HEK293 (cell line): ENCODE measurements at regions not wholly inside any gene's neighbourhood (a gene's known extent, or its start where the extent isn't known, plus 50 kb on each side); places are given as distances from the start of the nearest gene placed in this dataset.

Experiments used
- CTCF ChIA-PET: fragments of 350-600 bp; formaldehyde crosslinking; extraction: SDS; loops from one replicate; lab custom pipeline; 2021; ENCODE audit warnings: antibody characterized with exemption; lab: Yijun Ruan, JAX
- POLR2A ChIA-PET: fragments of 300-600 bp; formaldehyde crosslinking; extraction: SDS; loops from one replicate; lab custom pipeline; 2020; ENCODE audit warnings: antibody characterized with exemption, inconsistent platforms; lab: Yijun Ruan, JAX
- H3K27ac ChIP-seq: fragments of 200-500 bp; sonication (Bioruptor generic); 2 replicates; pipeline ENCODE4 v1.5.1; 2014; ENCODE audit warnings: low read depth, low read length, control low read depth, inconsistent platforms; ENCODE audit errors: extremely low read depth
- H3K36me3 ChIP-seq, 2 experiments: fragments of 200-500 bp in 1 of 2; sonication (Bioruptor generic) in 1 of 2; 1 replicate in 1 of 2; 2 replicates in 1 of 2; pipeline ENCODE4 v1.5.1; 2014 to 2017; ENCODE audit warnings: inconsistent platforms in 2 of 2, low read length in 2 of 2; ENCODE audit not compliant: control insufficient read depth in 2 of 2, insufficient read depth in 1 of 2
- H3K4me1 ChIP-seq: fragments of 200-500 bp; sonication (Bioruptor generic); 2 replicates; pipeline ENCODE4 v1.5.1; 2014; ENCODE audit warnings: mild to moderate bottlenecking, low read length, inconsistent platforms; ENCODE audit not compliant: control insufficient read depth, insufficient read depth
- H3K4me3 ChIP-seq: 2 replicates; pipeline ENCODE4 v1.5.1; 2011; ENCODE audit warnings: low read depth, mild to moderate bottlenecking, control low read depth, low read length, moderate library complexity
- H3K9me3 ChIP-seq: fragments of 200-500 bp; sonication (Bioruptor generic); 2 replicates; pipeline ENCODE4 v1.5.1; 2014; ENCODE audit warnings: low read depth, low read length, inconsistent platforms; ENCODE audit not compliant: control insufficient read depth, insufficient read depth
- GLI4 ChIP-seq: fragments of 450-650 bp; formaldehyde crosslinking; IDR thresholded peaks from 2 replicates; pipeline ENCODE4 v1.5.1; 2016; ENCODE audit warnings: missing biosample characterization, missing genetic modification characterization
- GLIS1 ChIP-seq: fragments of 450-650 bp; formaldehyde crosslinking; IDR thresholded peaks from 2 replicates; pipeline ENCODE4 v1.5.1; 2016; ENCODE audit warnings: missing biosample characterization, missing genetic modification characterization
- GLIS2 ChIP-seq: fragments of 450-650 bp; formaldehyde crosslinking; IDR thresholded peaks from 2 replicates; pipeline ENCODE4 v1.5.1; 2016; ENCODE audit warnings: missing biosample characterization, missing genetic modification characterization
- HOXC10 ChIP-seq: sonication (generic); formaldehyde crosslinking; IDR thresholded peaks from 2 replicates; pipeline ENCODE4 v1.8.1; 2023; ENCODE audit warnings: mild to moderate bottlenecking, missing genetic modification reagents
- KLF7 ChIP-seq: fragments of 450-650 bp; formaldehyde crosslinking; IDR thresholded peaks from 2 replicates; pipeline ENCODE4 v1.5.1; 2016; ENCODE audit warnings: missing biosample characterization, missing genetic modification characterization, borderline replicate concordance
- PBX3 ChIP-seq: sonication (generic); formaldehyde crosslinking; IDR thresholded peaks from 2 replicates; pipeline ENCODE4 v1.8.1; 2022; ENCODE audit warnings: mild to moderate bottlenecking, moderate library complexity, missing genetic modification reagents
- PRDM10 ChIP-seq: fragments of 450-650 bp; formaldehyde crosslinking; IDR thresholded peaks from 2 replicates; pipeline ENCODE4 v1.5.1; 2016; ENCODE audit warnings: missing biosample characterization, missing genetic modification characterization
- SCRT1 ChIP-seq: fragments of 450-650 bp; formaldehyde crosslinking; IDR thresholded peaks from 2 replicates; pipeline ENCODE4 v1.5.1; 2016; ENCODE audit warnings: missing biosample characterization, missing genetic modification characterization, borderline replicate concordance
- SP3 ChIP-seq: fragments of 450-650 bp; formaldehyde crosslinking; IDR thresholded peaks from 2 replicates; pipeline ENCODE4 v1.5.1; 2016; ENCODE audit warnings: missing biosample characterization, missing genetic modification characterization
- WT1 ChIP-seq: fragments of 450-650 bp; formaldehyde crosslinking; IDR thresholded peaks from 2 replicates; pipeline ENCODE4 v1.5.1; 2016; ENCODE audit warnings: missing biosample characterization, missing genetic modification characterization
- ZNF148 ChIP-seq: fragments of 450-650 bp; formaldehyde crosslinking; IDR thresholded peaks from 2 replicates; pipeline ENCODE4 v1.5.0; 2017; ENCODE audit warnings: missing biosample characterization, missing genetic modification characterization, borderline replicate concordance
- ZNF169 ChIP-seq: fragments of 450-650 bp; formaldehyde crosslinking; IDR thresholded peaks from 2 replicates; pipeline ENCODE4 v1.5.1; 2016; ENCODE audit warnings: missing biosample characterization, missing genetic modification characterization
- ZNF175 ChIP-seq: fragments of 450-650 bp; formaldehyde crosslinking; IDR thresholded peaks from 2 replicates; pipeline ENCODE4 v1.5.1; 2016; ENCODE audit warnings: missing biosample characterization, missing genetic modification characterization
- ZNF19 ChIP-seq: fragments of 450-650 bp; formaldehyde crosslinking; IDR thresholded peaks from 2 replicates; pipeline ENCODE4; 2016; ENCODE audit warnings: missing biosample characterization, missing genetic modification characterization, low read depth
- ZNF266 ChIP-seq: fragments of 450-650 bp; formaldehyde crosslinking; IDR thresholded peaks from 2 replicates; pipeline ENCODE4 v1.5.1; 2016; ENCODE audit warnings: missing biosample characterization, missing genetic modification characterization, low read depth
- ZNF341 ChIP-seq: fragments of 450-650 bp; formaldehyde crosslinking; IDR thresholded peaks from 2 replicates; pipeline ENCODE4; 2016; ENCODE audit warnings: low read depth, missing biosample characterization, missing genetic modification characterization
- ZNF558 ChIP-seq: fragments of 450-650 bp; formaldehyde crosslinking; IDR thresholded peaks from 2 replicates; pipeline ENCODE4 v1.5.1; 2016; ENCODE audit warnings: missing biosample characterization, missing genetic modification characterization
- ZNF561 ChIP-seq: fragments of 450-650 bp; IDR thresholded peaks from 2 replicates; pipeline ENCODE4 v1.5.1; 2018; ENCODE audit warnings: missing biosample characterization, missing genetic modification characterization, borderline replicate concordance

GRCh38 chr12:115895247-115895646 is 382.2 kb downstream of the MED13L start:
- ChIA-PET CTCF (interaction anchor here (0.6 to 1.4 kb wide), 5 partner anchors 9 to 723 kb away, joined by 3 to 6 read pairs (median 5); no protein-coding TSS in a partner anchor), POLR2A (no interaction called here)
- TF ChIP-seq GLIS2 (tag by site-specific recombination) (no peak), ZNF266 (tag by site-specific recombination) (peak; percentile 100)
- Histone ChIP-seq H3K4me1 (no peaks in the 10 kb centered on the region), H3K36me3 (no peaks in the 10 kb centered on the region), H3K9me3 (no peaks in the 10 kb centered on the region), H3K27ac (no peak overlapping the region), H3K4me3 (no peak overlapping the region)

- TF ChIP-seq ZNF175: no peak
- no peak overlapping the region for H3K27ac ChIP-seq
- no peaks in the 10 kb centered on the region for H3K9me3 ChIP-seq
- ChIA-PET CTCF (interaction anchor here (1.0 to 1.1 kb wide), 2 partner anchors 20 to 224 kb away, joined by 3 read pairs; no protein-coding TSS in a partner anchor), POLR2A (no interaction called here)
- no peaks in the 10 kb centered on the region for H3K36me3 ChIP-seq
- H3K4me1 ChIP-seq: no peaks in the 10 kb centered on the region
- H3K4me3 ChIP-seq: no peak overlapping the region
Measured at GRCh38 chr12:115891556-115892164, 385.8 kb downstream of the MED13L start.

- ChIA-PET POLR2A (no interaction called here), CTCF (interaction anchor here (1.1 to 1.7 kb wide), 2 partner anchors 8 to 31 kb away, joined by 4 to 5 read pairs; no protein-coding TSS in a partner anchor)
- H3K4me3 ChIP-seq: no peak overlapping the region
Measured at GRCh38 chr12:115886666-115887065, 390.8 kb downstream of the MED13L start.

GRCh38 chr12:115885040-115885690 is 392.3 kb downstream of the MED13L start:
- Histone ChIP-seq H3K27ac (no peak overlapping the region), H3K4me1 (no peaks in the 10 kb centered on the region), H3K9me3 (no peaks in the 10 kb centered on the region), H3K36me3 (no peaks in the 10 kb centered on the region), H3K4me3 (no peak overlapping the region)
- ChIA-PET POLR2A (no interaction called here), CTCF (interaction anchor here (0.6 kb wide), 1 partner anchor 12 kb away, joined by 3 read pairs; no protein-coding TSS in a partner anchor)
- TF ChIP-seq HOXC10 (CRISPR knock-in tag) (no peak), SP3 (no peak), ZNF148 (tag by site-specific recombination) (no peak), WT1 (tag by site-specific recombination) (no peak), SCRT1 (tag by site-specific recombination) (no peak), PBX3 (CRISPR knock-in tag) (no peak), ZNF561 (no peak), ZNF19 (tag by site-specific recombination) (no peak), ZNF169 (no peak)

More at GRCh38 chr12:115886666-115887065, 390.8 kb downstream of the MED13L start:
- Histone ChIP-seq H3K9me3 (no peaks in the 10 kb centered on the region), H3K36me3 (no peaks in the 10 kb centered on the region), H3K27ac (no peak overlapping the region), H3K4me1 (no peaks in the 10 kb centered on the region)
- TF ChIP-seq PRDM10: peak; percentile 25; the same call in 1 of the 2 replicates
- no peak for TF ChIP-seq GLI4 (tag by site-specific recombination)
- TF ChIP-seq GLIS1 (tag by site-specific recombination): peak; percentile 45
- TF ChIP-seq ZNF341 (tag by site-specific recombination): peak; percentile 58; the same call in 1 of the 2 replicates
- no peak for TF ChIP-seq KLF7 (tag by site-specific recombination)
- TF ChIP-seq ZNF558 (tag by site-specific recombination): no peak
